ENCODE measurements at regions not wholly inside any gene's neighbourhood (a gene's known extent, or its start where the extent isn't known, plus 50 kb on each side); places are given as distances from the start of the nearest gene placed in this dataset.

DNA sequence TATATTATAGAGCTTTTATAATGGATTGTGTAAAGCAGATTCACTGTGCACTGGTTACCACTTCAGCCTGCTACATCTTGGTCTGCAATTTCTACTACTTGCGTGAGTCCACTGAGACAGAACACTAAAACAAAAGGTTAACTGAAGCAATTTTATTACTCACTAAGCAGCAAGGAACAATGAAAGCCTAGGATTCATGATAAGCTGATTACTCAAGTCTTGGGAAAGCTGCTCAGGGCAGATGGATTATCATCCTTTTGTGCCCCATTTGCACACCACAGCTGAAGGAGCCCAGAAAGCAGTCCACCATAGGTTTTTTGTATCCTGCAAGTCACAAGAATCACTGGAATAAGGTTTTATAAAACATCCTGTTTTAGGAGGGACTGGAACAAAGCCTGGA is 1215.2 kb upstream of the TMEFF2 start:
- H3K4me3 ChIP-seq: no peak overlapping the region
- TF ChIP-seq CTCF (IDR thresholded peaks at IDR 0.05): no peak
- no peak for DNase-seq (ENCODE audit: low spot score)
- H3K4me1 ChIP-seq (ENCODE audit: control insufficient read depth in 1 of 2, low read depth in 2 of 2): no peaks in the 10 kb centered on the region
- H3K27me3 ChIP-seq (replicated peaks; ENCODE audit: insufficient read depth): no peaks in the 10 kb centered on the region
- no peaks in the 10 kb centered on the region for H3K9me3 ChIP-seq
- H3K36me3 ChIP-seq: no peaks in the 10 kb centered on the region
- no peak overlapping the region for H3K27ac ChIP-seq
- ATAC-seq (ENCODE audit: insufficient number of reproducible peaks, low FRiP score, low read depth): no peak

- ATAC-seq (ENCODE audit: insufficient number of reproducible peaks, low FRiP score, low read depth): no peak
- H3K36me3 ChIP-seq: no peaks in the 10 kb centered on the region
- no peak for TF ChIP-seq CTCF (IDR thresholded peaks at IDR 0.05)
- no peaks in the 10 kb centered on the region for H3K9me3 ChIP-seq
- DNase-seq (ENCODE audit: low spot score): no peak
- no peak overlapping the region for H3K27ac ChIP-seq
- H3K27me3 ChIP-seq (replicated peaks; ENCODE audit: insufficient read depth): no peaks in the 10 kb centered on the region
- H3K4me3 ChIP-seq: no peak overlapping the region
- no peaks in the 10 kb centered on the region for H3K4me1 ChIP-seq (ENCODE audit: control insufficient read depth in 1 of 2, low read depth in 2 of 2)
Observed at GRCh38 chr2:193382583-193382982, 1187.8 kb upstream of the TMEFF2 start.

DNA sequence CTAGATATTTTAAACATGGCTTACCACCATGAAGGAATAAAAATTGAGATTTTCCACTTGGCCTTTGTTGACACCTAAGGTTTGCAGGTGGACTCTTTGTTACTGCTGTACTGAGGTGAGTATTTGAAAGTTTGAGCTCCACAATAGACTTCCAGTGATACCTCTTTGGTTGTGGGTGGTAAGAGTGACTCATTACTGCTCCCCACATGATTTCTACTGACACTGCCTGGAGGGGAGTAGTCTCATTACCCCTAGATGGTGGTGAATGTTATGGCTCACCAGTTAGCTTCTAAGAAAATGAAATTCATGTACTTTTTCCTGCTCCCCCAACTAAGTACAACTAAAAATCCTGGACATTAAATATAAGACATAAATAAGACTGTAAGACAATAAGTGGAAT is 1183.1 kb upstream of the TMEFF2 start:
- Histone ChIP-seq H3K36me3 (no peaks in the 10 kb centered on the region), H3K27me3 (replicated peaks; ENCODE audit: insufficient read depth) (no peaks in the 10 kb centered on the region)

DNA sequence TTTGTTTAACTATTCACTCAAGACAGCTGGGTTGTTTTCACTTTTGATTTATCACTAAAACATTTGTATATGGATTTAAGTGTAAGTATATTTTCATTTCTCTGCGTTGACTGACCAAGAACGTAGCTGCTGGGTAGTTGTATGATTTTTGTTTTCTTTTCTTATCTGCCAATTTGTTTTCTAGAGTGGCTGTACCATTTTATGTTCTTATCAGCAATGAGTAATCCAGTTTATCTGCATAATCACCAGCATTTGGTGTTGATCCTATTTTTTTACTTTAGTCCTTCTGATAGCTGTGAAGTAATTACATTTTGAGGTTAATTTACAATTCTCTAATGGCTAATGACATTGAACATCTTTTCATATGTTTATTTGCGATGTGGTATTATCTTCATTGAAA is 1178.4 kb upstream of the TMEFF2 start:
- no peak for ATAC-seq (ENCODE audit: insufficient number of reproducible peaks, low FRiP score, low read depth)

More for the DNA sequence above, 1183.1 kb upstream of the TMEFF2 start:
- no peak overlapping the region for H3K27ac ChIP-seq
- TF ChIP-seq CTCF (IDR thresholded peaks at IDR 0.05): no peak
- no peak overlapping the region for H3K4me3 ChIP-seq
- DNase-seq (ENCODE audit: low spot score) (no peak), ATAC-seq (ENCODE audit: insufficient number of reproducible peaks, low FRiP score, low read depth) (no peak)
- no peaks in the 10 kb centered on the region for H3K9me3 ChIP-seq
- H3K4me1 ChIP-seq (ENCODE audit: control insufficient read depth in 1 of 2, low read depth in 2 of 2): no peaks in the 10 kb centered on the region

GRCh38 chr2:193371200-193371599 is 1176.5 kb upstream of the TMEFF2 start:
- TF ChIP-seq CTCF (IDR thresholded peaks at IDR 0.05): no peak
- Histone ChIP-seq H3K9me3 (no peaks in the 10 kb centered on the region), H3K27ac (no peak overlapping the region), H3K27me3 (replicated peaks; ENCODE audit: insufficient read depth) (no peaks in the 10 kb centered on the region), H3K4me1 (ENCODE audit: control insufficient read depth in 1 of 2, low read depth in 2 of 2) (no peaks in the 10 kb centered on the region), H3K36me3 (no peaks in the 10 kb centered on the region), H3K4me3 (no peak overlapping the region)
- ATAC-seq (ENCODE audit: insufficient number of reproducible peaks, low FRiP score, low read depth) (no peak), DNase-seq (ENCODE audit: low spot score) (no peak)

More for the DNA sequence above, 1178.4 kb upstream of the TMEFF2 start:
- Histone ChIP-seq H3K27me3 (replicated peaks; ENCODE audit: insufficient read depth) (no peaks in the 10 kb centered on the region), H3K4me3 (no peak overlapping the region), H3K36me3 (no peaks in the 10 kb centered on the region), H3K27ac (no peak overlapping the region), H3K9me3 (no peaks in the 10 kb centered on the region), H3K4me1 (ENCODE audit: control insufficient read depth in 1 of 2, low read depth in 2 of 2) (no peaks in the 10 kb centered on the region)
- no peak for TF ChIP-seq CTCF (IDR thresholded peaks at IDR 0.05)
- no peak for DNase-seq (ENCODE audit: low spot score)

All from thoracic aorta (tissue), 2 donors.